Small intestine (tissue), 7 donors: ENCODE measurements at regions not wholly inside any gene's neighbourhood (a gene's known extent, or its start where the extent isn't known, plus 50 kb on each side); places are given as distances from the start of the nearest gene placed in this dataset.

Experiments used
- DNase-seq, 2 donors: peaks; one replicate each; pipeline versions ENCODE4 v3.0.0 to v3.0.0-alpha.2; 2013
- FAIRE-seq: peaks from 2 replicates; lab custom pipeline; 2012; peaks lifted over from hg19 to GRCh38; lab: Jason Lieb, UNC
- H3K27ac ChIP-seq, 3 donors: one replicate each; pipeline ENCODE4 v1.5.1; 2013; ENCODE audit warnings: low read length in 2 of 3, mild to moderate bottlenecking in 2 of 3, control low read depth in 1 of 3, inconsistent platforms in 1 of 3, low read depth in 1 of 3, moderate library complexity in 1 of 3
- H3K27me3 ChIP-seq, 3 donors: one replicate each; pipeline ENCODE4 v1.6.1; 2013; ENCODE audit warnings: low read length in 3 of 3, inconsistent platforms in 1 of 3; ENCODE audit not compliant: control insufficient read depth in 3 of 3, insufficient read depth in 3 of 3
- H3K36me3 ChIP-seq, 3 donors: one replicate each; pipeline ENCODE4 v1.6.1; 2013; ENCODE audit warnings: low read length in 3 of 3, inconsistent platforms in 1 of 3, low read depth in 1 of 3, mild to moderate bottlenecking in 1 of 3, moderate library complexity in 1 of 3; ENCODE audit not compliant: control insufficient read depth in 3 of 3, insufficient read depth in 2 of 3
- H3K4me1 ChIP-seq, 3 donors: one replicate each; pipeline ENCODE4 v1.6.1; 2013; ENCODE audit warnings: low read length in 2 of 3, inconsistent platforms in 1 of 3, low read depth in 1 of 3, mild to moderate bottlenecking in 1 of 3, moderate library complexity in 1 of 3; ENCODE audit not compliant: control insufficient read depth in 3 of 3, insufficient read depth in 2 of 3
- H3K4me3 ChIP-seq, 3 donors: one replicate each; pipeline ENCODE4 v1.5.1; 2013; ENCODE audit warnings: low read length in 3 of 3, control low read depth in 1 of 3, inconsistent platforms in 1 of 3, low read depth in 1 of 3, mild to moderate bottlenecking in 1 of 3, moderate library complexity in 1 of 3
- H3K9me3 ChIP-seq, 2 donors: one replicate each; pipeline ENCODE4 v1.6.1; 2013; ENCODE audit warnings: low read depth in 1 of 2, low read length in 1 of 2; ENCODE audit not compliant: control insufficient read depth in 2 of 2, insufficient read depth in 1 of 2
- WGBS, 3 donors: extraction: QIAGEN DNeasy Blood & Tissue Kit; methylation state at CpG; one replicate each; pipeline ENCODE4 v1.1.7; 2013; 5-methylcytosine and 5-hydroxymethylcytosine counted together
- donor health status: healthy with polysubstance abuse.
- donor health status: control.
- donor health status: control.
- donor health status: Bipolar disorder and iron deficiency.
- donor health status: healthy.

DNA sequence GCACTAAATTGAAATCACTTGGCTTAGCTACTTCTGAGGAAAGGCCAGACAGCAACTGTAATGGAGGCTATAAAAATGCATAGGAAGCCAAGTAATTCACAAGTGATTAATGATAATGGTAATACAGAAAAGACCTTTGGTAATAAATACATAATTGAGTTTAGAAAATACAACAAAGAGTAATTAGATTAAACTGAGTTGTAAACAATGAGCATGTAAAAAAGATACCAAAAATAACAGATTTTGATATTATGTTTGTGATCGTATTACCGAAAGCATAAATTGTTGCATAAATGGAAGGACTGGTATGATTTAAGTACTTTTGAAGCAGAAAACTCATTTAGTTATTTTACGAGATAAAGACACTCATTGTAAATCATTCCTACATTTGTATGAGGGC, 556.7 kb upstream of the TMPRSS15 start:
- DNase-seq (peak in 1 of 2 donors; percentile 12), FAIRE-seq (peak; percentile 30)
- Histone ChIP-seq H3K4me1 (no peaks in the 10 kb centered on the region), H3K9me3 (no peaks in the 10 kb centered on the region), H3K27ac (no peak overlapping the region), H3K36me3 (no peaks in the 10 kb centered on the region), H3K4me3 (no peak overlapping the region), H3K27me3 (no peaks in the 10 kb centered on the region)
- WGBS, 3 donors = 52 to 70% (median 67%) methylated on average over 3 of the region's 3 CpGs

DNA sequence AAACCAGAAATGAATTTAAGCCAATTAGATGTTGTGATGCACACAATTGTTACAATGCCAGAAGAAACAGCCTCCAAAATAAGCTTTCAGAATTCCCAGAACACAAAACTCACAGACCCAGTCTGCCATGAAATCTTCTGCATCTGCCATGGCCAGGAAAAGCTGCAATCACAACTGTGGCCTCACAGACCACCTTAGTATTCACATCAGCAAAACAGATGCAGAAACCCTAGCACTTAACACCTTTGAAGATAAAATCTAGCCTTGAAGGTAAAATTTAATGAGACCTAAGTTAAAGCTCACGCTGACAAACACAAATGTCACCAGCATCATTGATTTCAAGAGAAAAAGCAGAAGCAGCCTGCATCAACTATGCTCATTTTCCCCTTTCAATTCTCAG, 566.8 kb upstream of the TMPRSS15 start:
- 47 to 75% (median 71%) methylated on average over 1 of the region's 1 CpG for WGBS, 3 donors
- no peak for FAIRE-seq
- H3K36me3 ChIP-seq = no peaks in the 10 kb centered on the region
- H3K4me3 ChIP-seq = no peak overlapping the region
- H3K27ac ChIP-seq = no peak overlapping the region
- no peaks in the 10 kb centered on the region for H3K4me1 ChIP-seq
- peaks cover 0 to 2% of the 10 kb centered on the region in 2 donors for H3K9me3 ChIP-seq
- DNase-seq = no peak
- H3K27me3 ChIP-seq = no peaks in the 10 kb centered on the region

DNA sequence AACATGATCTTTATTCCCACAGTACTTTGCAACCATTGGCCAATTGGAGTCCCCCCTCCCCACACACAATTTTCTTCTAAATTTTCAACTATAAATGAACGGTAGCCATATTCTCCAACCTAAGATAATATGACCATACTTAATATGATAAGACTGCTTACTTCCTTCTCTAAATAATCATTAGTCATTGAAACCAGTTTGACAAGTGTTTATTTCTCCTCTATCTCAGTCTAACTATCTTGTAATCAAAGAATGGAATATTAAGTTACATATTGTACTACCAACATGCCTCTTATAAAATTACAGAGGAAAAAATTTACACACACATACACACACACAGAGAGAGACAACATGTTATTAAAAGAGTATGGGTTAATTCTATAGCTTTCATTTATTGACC, 567.4 kb upstream of the TMPRSS15 start:
- DNase-seq (peak in 1 of 2 donors; percentile 55), FAIRE-seq (no peak)
- Histone ChIP-seq H3K4me3 (no peak overlapping the region), H3K9me3 (peaks cover 0 to 2% of the 10 kb centered on the region in 2 donors), H3K36me3 (no peaks in the 10 kb centered on the region), H3K27me3 (no peaks in the 10 kb centered on the region), H3K4me1 (no peaks in the 10 kb centered on the region), H3K27ac (no peak overlapping the region)
- 0 to 8% (median 0%) methylated on average over 1 of the region's 1 CpG for WGBS, 3 donors

- Histone ChIP-seq H3K4me1 (no peaks in the 10 kb centered on the region), H3K36me3 (no peaks in the 10 kb centered on the region), H3K27ac (no peak overlapping the region), H3K4me3 (no peak overlapping the region), H3K27me3 (no peaks in the 10 kb centered on the region), H3K9me3 (peaks cover 0 to 5% of the 10 kb centered on the region in 2 donors)
- FAIRE-seq (no peak), DNase-seq (no peak)
These were observed 582.0 kb upstream of the TMPRSS15 start for GRCh38 chr21:18985584-18985983.

DNA sequence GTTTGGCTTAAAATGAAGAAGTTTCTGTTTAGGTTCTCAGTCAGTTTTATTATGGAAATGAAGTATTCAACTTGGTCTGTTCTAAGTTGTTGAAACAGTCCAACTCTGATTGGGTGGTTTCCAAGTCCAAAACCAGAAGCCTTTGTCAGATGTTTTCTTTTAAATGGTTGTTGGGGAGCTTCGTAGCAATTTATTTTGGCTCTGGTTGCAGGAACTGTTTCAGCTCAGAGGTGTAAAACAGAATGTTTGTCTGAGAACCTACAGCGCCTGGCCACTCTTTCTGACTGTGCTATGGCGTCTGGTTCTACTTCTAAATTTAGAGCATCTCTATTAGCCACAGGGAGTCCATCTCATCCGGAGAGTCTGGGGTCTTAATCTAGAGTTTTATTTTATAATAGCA, 582.6 kb upstream of the TMPRSS15 start:
- no peak for FAIRE-seq
- no peak for DNase-seq
- no peaks in the 10 kb centered on the region for H3K27me3 ChIP-seq
- 71 to 82% (median 80%) methylated on average over 4 of the region's 4 CpGs for WGBS, 3 donors
- no peaks in the 10 kb centered on the region for H3K4me1 ChIP-seq
- peaks cover 0 to 5% of the 10 kb centered on the region in 2 donors for H3K9me3 ChIP-seq
- H3K36me3 ChIP-seq = no peaks in the 10 kb centered on the region
- no peak overlapping the region for H3K4me3 ChIP-seq
- H3K27ac ChIP-seq = no peak overlapping the region

- peaks cover 0 to 5% of the 10 kb centered on the region in 2 donors for H3K9me3 ChIP-seq
- H3K27me3 ChIP-seq = no peaks in the 10 kb centered on the region
- FAIRE-seq = no peak
- no peak overlapping the region for H3K4me3 ChIP-seq
- no peak for DNase-seq
- H3K36me3 ChIP-seq = no peaks in the 10 kb centered on the region
- no peak overlapping the region for H3K27ac ChIP-seq
- WGBS, 3 donors = 85 to 93% (median 86%) methylated on average over 11 of the region's 11 CpGs
- no peaks in the 10 kb centered on the region for H3K4me1 ChIP-seq
These were observed 584.0 kb upstream of the TMPRSS15 start for GRCh38 chr21:18987520-18988026.

DNA sequence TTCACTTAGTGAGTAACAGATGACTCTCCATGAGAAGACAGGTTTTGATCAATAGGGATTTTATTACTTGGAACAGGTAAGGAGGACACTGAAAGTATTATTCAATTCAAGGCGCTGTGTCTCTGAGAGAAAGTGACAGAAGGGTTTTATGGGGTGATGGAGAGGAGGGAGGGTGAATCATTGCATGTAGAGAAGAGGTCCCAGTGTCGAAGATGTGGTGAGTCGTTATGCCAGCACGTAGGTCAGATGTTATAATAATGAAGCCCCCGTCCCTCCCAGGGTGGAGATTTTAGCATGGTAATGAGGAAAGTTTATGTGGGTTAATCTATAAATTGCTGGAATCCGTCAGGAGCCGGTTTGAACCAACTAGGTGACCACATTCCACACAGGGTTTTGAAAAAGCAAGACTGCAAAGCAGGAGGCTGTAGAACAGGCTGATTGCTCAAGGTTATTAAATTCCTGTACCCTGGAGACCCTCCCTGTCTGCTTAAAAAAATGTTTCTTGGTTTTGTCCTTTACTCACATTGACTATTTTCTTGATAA, 586.4 kb upstream of the TMPRSS15 start:
- H3K36me3 ChIP-seq = no peaks in the 10 kb centered on the region
- no peak overlapping the region for H3K4me3 ChIP-seq
- H3K27ac ChIP-seq = no peak overlapping the region
- H3K27me3 ChIP-seq = no peaks in the 10 kb centered on the region
- no peaks in the 10 kb centered on the region for H3K9me3 ChIP-seq
- DNase-seq = no peak
- no peaks in the 10 kb centered on the region for H3K4me1 ChIP-seq
- no peak for FAIRE-seq
- 79 to 86% (median 79%) methylated on average over 7 of the region's 7 CpGs for WGBS, 3 donors

DNA sequence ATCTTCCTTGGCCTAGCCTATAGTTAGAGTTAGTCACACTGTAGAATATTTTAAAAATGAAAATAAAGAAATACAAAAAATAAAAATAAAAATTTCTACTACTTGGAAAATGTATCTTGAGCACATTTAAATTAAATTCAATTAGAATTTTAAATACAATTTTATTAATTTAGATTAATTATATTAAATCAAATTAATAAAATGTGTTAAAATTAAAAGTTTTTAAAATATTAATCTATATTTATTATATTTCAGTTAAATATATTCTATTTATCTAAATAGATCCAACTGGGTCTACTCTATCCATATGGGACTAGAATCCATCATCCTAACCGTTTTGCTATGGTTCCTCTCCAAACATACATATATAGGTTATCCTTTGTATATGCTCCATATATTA, 588.3 kb upstream of the TMPRSS15 start:
- WGBS, 3 donors = 61 to 79% (median 74%) methylated on average over 1 of the region's 1 CpG
- FAIRE-seq = peak; percentile 70
- no peak for DNase-seq

DNA sequence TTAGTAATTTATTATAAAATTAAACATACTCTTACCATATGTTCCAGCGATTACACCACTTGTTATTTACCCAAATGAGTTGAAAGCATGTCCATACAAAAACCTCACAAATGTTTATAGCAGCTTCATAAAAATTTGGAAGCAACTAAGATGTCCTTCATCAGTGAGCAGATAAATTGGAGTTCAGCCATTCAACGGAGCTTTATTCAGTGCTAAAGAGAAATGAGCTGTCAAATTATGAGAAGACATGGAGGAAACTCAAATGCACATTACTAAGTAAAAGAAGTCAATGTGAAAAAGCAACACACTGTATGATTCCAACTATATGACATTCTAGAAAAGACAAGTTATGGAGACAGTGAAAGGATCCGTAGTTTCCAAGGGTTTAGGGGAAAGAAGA, 606.7 kb upstream of the TMPRSS15 start:
- no peak overlapping the region for H3K4me3 ChIP-seq
- no peaks in the 10 kb centered on the region for H3K36me3 ChIP-seq
- no peak for DNase-seq
- no peak overlapping the region for H3K27ac ChIP-seq
- no peaks in the 10 kb centered on the region for H3K4me1 ChIP-seq
- no peaks in the 10 kb centered on the region for H3K27me3 ChIP-seq
- WGBS, 3 donors = 68 to 88% (median 83%) methylated on average over 3 of the region's 3 CpGs
- no peak for FAIRE-seq
- H3K9me3 ChIP-seq = no peaks in the 10 kb centered on the region

More for the DNA sequence above, 588.3 kb upstream of the TMPRSS15 start:
- no peaks in the 10 kb centered on the region for H3K36me3 ChIP-seq
- H3K27me3 ChIP-seq = no peaks in the 10 kb centered on the region
- no peaks in the 10 kb centered on the region for H3K9me3 ChIP-seq
- no peak overlapping the region for H3K4me3 ChIP-seq
- no peak overlapping the region for H3K27ac ChIP-seq
- no peaks in the 10 kb centered on the region for H3K4me1 ChIP-seq
